ENCODE measurements at regions not wholly inside any gene's neighbourhood (a gene's known extent, or its start where the extent isn't known, plus 50 kb on each side); places are given as distances from the start of the nearest gene placed in this dataset.

- Histone ChIP-seq H3K4me1 (ENCODE audit: control insufficient read depth, extremely low read depth, insufficient read depth, low read length) (peaks cover 6% of the 10 kb centered on the region), H3K9me3 (ENCODE audit: control insufficient read depth, low read depth, low read length) (no peaks in the 10 kb centered on the region), H3K9ac (ENCODE audit: control insufficient read depth, extremely low read depth, insufficient read depth, low read length) (no peak overlapping the region), H3K4me3 (ENCODE audit: control insufficient read depth in 2 of 3, extremely low read depth in 1 of 3, insufficient read depth in 2 of 3, low read depth in 1 of 3, low read length in 3 of 3) (no peak overlapping the region), H3K27ac (ENCODE audit: control insufficient read depth, insufficient read depth, low read length) (no peak overlapping the region), H3K27me3 (ENCODE audit: control insufficient read depth, extremely low read depth, insufficient read depth, low read length) (peaks cover 4% of the 10 kb centered on the region), H4K20me1 (ENCODE audit: control insufficient read depth, extremely low read depth, insufficient read depth, low read length) (no peaks in the 10 kb centered on the region), H3K9me1 (ENCODE audit: control insufficient read depth, extremely low read depth, insufficient read depth, low read length) (no peaks in the 10 kb centered on the region), H3K79me2 (ENCODE audit: control insufficient read depth, insufficient read depth, low read length) (no peaks in the 10 kb centered on the region), H2AFZ (ENCODE audit: control insufficient read depth, low read length) (no peak overlapping the region), H3K36me3 (ENCODE audit: control insufficient read depth in 2 of 2, extremely low read depth in 1 of 2, insufficient read depth in 2 of 2, low read length in 2 of 2) (no peaks in the 10 kb centered on the region), H3K4me2 (ENCODE audit: control insufficient read depth, extremely low read depth, insufficient read depth, low read depth, low read length) (no peak overlapping the region)
- no peak for FAIRE-seq
- TF ChIP-seq EZH2 (IDR thresholded peaks at IDR 0.05; ENCODE audit: low read length) (no peak), CTCF (optimal IDR thresholded peaks at IDR 0.05 in 1 of 3, IDR thresholded peaks at IDR 0.05 in 1 of 3, conservative IDR thresholded peaks at IDR 0.05 in 1 of 3; ENCODE audit: extremely low read depth in 1 of 3, insufficient read depth in 2 of 3, low read length in 3 of 3) (no peak)
- dilution Hi-C loops (cut with MboI; ENCODE audit: extremely low pct_ligation_motif_present, low sequenced_read_pairs), result no loop called here
- DNase-seq (ENCODE audit: low read depth, low spot score), result no peak
These were observed 304.9 kb downstream of the TLE3 start for GRCh38 chr15:69792823-69793222.

- no peaks in the 10 kb centered on the region for H4K20me1 ChIP-seq (ENCODE audit: control insufficient read depth, extremely low read depth, insufficient read depth, low read length)
- H2AFZ ChIP-seq (ENCODE audit: control insufficient read depth, low read length), result no peak overlapping the region
- no peak overlapping the region for H3K4me3 ChIP-seq (ENCODE audit: control insufficient read depth in 2 of 3, extremely low read depth in 1 of 3, insufficient read depth in 2 of 3, low read depth in 1 of 3, low read length in 3 of 3)
- H3K36me3 ChIP-seq (ENCODE audit: control insufficient read depth in 2 of 2, extremely low read depth in 1 of 2, insufficient read depth in 2 of 2, low read length in 2 of 2), result no peaks in the 10 kb centered on the region
- peaks cover 6% of the 10 kb centered on the region for H3K4me1 ChIP-seq (ENCODE audit: control insufficient read depth, extremely low read depth, insufficient read depth, low read length)
- no peaks in the 10 kb centered on the region for H3K79me2 ChIP-seq (ENCODE audit: control insufficient read depth, insufficient read depth, low read length)
- DNase-seq (ENCODE audit: low read depth, low spot score) (no peak), FAIRE-seq (no peak)
- H3K9me3 ChIP-seq (ENCODE audit: control insufficient read depth, low read depth, low read length), result no peaks in the 10 kb centered on the region
- no peaks in the 10 kb centered on the region for H3K27me3 ChIP-seq (ENCODE audit: control insufficient read depth, extremely low read depth, insufficient read depth, low read length)
- dilution Hi-C loops (cut with MboI; ENCODE audit: extremely low pct_ligation_motif_present, low sequenced_read_pairs), result no loop called here
- no peak overlapping the region for H3K27ac ChIP-seq (ENCODE audit: control insufficient read depth, insufficient read depth, low read length)
- no peak overlapping the region for H3K9ac ChIP-seq (ENCODE audit: control insufficient read depth, extremely low read depth, insufficient read depth, low read length)
- H3K9me1 ChIP-seq (ENCODE audit: control insufficient read depth, extremely low read depth, insufficient read depth, low read length), result no peaks in the 10 kb centered on the region
- TF ChIP-seq EZH2 (IDR thresholded peaks at IDR 0.05; ENCODE audit: low read length), result no peak
- TF ChIP-seq CTCF (optimal IDR thresholded peaks at IDR 0.05 in 1 of 3, IDR thresholded peaks at IDR 0.05 in 1 of 3, conservative IDR thresholded peaks at IDR 0.05 in 1 of 3; ENCODE audit: extremely low read depth in 1 of 3, insufficient read depth in 2 of 3, low read length in 3 of 3), result no peak
- H3K4me2 ChIP-seq (ENCODE audit: control insufficient read depth, extremely low read depth, insufficient read depth, low read depth, low read length), result no peak overlapping the region
These were observed 304.3 kb downstream of the TLE3 start for GRCh38 chr15:69793431-69793780.

Measured in keratinocyte (primary cell).